ENCODE measurements at regions not wholly inside any gene's neighbourhood (a gene's known extent, or its start where the extent isn't known, plus 50 kb on each side); places are given as distances from the start of the nearest gene placed in this dataset.

DNA sequence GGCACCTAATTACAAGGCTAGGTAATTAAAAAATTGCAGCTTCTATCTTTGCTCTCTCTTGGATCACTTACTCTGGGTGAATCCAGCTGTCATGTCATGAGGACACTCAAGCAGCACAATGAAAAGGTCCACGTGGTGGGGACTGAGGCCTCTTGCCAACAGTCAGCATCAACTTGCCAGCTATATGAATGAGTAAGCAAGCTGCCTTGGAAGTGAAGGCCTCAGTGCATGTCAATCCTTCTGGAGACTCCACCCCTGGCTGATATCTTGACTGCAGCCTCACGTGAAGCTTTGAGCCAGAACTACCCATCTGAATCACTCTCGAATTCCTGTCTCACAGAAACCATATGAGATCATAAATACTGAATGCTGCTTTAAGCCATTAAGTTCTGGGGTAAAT is 140.5 kb downstream of the SNX18 start:
- TF ChIP-seq, protein P1, sequence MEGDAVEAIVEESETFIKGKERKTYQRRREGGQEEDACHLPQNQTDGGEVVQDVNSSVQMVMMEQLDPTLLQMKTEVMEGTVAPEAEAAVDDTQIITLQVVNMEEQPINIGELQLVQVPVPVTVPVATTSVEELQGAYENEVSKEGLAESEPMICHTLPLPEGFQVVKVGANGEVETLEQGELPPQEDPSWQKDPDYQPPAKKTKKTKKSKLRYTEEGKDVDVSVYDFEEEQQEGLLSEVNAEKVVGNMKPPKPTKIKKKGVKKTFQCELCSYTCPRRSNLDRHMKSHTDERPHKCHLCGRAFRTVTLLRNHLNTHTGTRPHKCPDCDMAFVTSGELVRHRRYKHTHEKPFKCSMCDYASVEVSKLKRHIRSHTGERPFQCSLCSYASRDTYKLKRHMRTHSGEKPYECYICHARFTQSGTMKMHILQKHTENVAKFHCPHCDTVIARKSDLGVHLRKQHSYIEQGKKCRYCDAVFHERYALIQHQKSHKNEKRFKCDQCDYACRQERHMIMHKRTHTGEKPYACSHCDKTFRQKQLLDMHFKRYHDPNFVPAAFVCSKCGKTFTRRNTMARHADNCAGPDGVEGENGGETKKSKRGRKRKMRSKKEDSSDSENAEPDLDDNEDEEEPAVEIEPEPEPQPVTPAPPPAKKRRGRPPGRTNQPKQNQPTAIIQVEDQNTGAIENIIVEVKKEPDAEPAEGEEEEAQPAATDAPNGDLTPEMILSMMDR (conservative IDR thresholded peaks at IDR 0.05; ENCODE audit: low read length), result no peak
- no peak for TF ChIP-seq EZH2phosphoT487 (IDR thresholded peaks at IDR 0.05; ENCODE audit: borderline replicate concordance, low read depth, low read length)
